Fibroblast of skin of left biceps (primary cell): ENCODE measurements at regions not wholly inside any gene's neighbourhood (a gene's known extent, or its start where the extent isn't known, plus 50 kb on each side); places are given as distances from the start of the nearest gene placed in this dataset.
"Not testable (repeated sequence)": the region's sequence is repeated elsewhere in the genome, so short reads cannot be mapped to it uniquely, and the experiment has no call there.

ENCODE experiments used
- DNase-seq, 2 experiments: peaks; one replicate each; pipeline ENCODE4 v3.0.0-alpha.2; 2013; ENCODE audit warnings: low read depth in 2 of 2

- no peak for DNase-seq
Observed at GRCh38 chr3:25151281-25151902, 276.7 kb upstream of the RARB start.

- DNase-seq: no peak
Observed at GRCh38 chr3:25151903-25152295, 276.2 kb upstream of the RARB start.

GRCh38 chr3:25153136-25153535 is 274.9 kb upstream of the RARB start:
- no peak for DNase-seq

- DNase-seq: no peak
Observed at GRCh38 chr3:25153561-25153960, 274.5 kb upstream of the RARB start.

GRCh38 chr3:25155652-25156471 is 272.2 kb upstream of the RARB start:
- DNase-seq: no peak

- peak in 1 of 2 experiments; percentile 28 for DNase-seq
Observed at GRCh38 chr3:25156626-25157025, 271.4 kb upstream of the RARB start.

GRCh38 chr3:25165306-25165705 is 262.8 kb upstream of the RARB start:
- no peak for DNase-seq

- no peak for DNase-seq
Observed at GRCh38 chr3:25166016-25166415, 262.0 kb upstream of the RARB start.

- DNase-seq: no peak
Observed at GRCh38 chr3:25169151-25169550, 258.9 kb upstream of the RARB start.

- no peak for DNase-seq
Observed at GRCh38 chr3:25170021-25170420, 258.0 kb upstream of the RARB start.

GRCh38 chr3:25171118-25171807 is 256.8 kb upstream of the RARB start:
- no peak for DNase-seq

GRCh38 chr3:25171897-25172296 is 256.2 kb upstream of the RARB start:
- DNase-seq: no peak

GRCh38 chr3:25173606-25174005 is 254.5 kb upstream of the RARB start:
- DNase-seq: no peak

- no peak for DNase-seq
Observed at GRCh38 chr3:25174251-25174650, 253.8 kb upstream of the RARB start.

GRCh38 chr3:25177041-25177440 is 251.0 kb upstream of the RARB start:
- no peak for DNase-seq

- no peak for DNase-seq
Observed at GRCh38 chr3:25178672-25179071, 249.4 kb upstream of the RARB start.

- DNase-seq: no peak
Observed at GRCh38 chr3:25181096-25181495, 247.0 kb upstream of the RARB start.

GRCh38 chr3:25182794-25183193 is 245.3 kb upstream of the RARB start:
- DNase-seq: no peak

GRCh38 chr3:25184641-25185250 is 243.3 kb upstream of the RARB start:
- no peak for DNase-seq

- peak; percentile 30 to 31 for DNase-seq
Observed at GRCh38 chr3:25191673-25192072, 236.4 kb upstream of the RARB start.

GRCh38 chr3:25199567-25199966 is 228.5 kb upstream of the RARB start:
- DNase-seq: not testable (repeated sequence)

GRCh38 chr3:25212736-25213135 is 215.3 kb upstream of the RARB start:
- DNase-seq: no peak
